Psoas muscle (tissue), 7 donors: ENCODE measurements at regions not wholly inside any gene's neighbourhood (a gene's known extent, or its start where the extent isn't known, plus 50 kb on each side); places are given as distances from the start of the nearest gene placed in this dataset.

Experiments
- ATAC-seq, 4 donors: fragments of 200-7000 bp; cut with Tn5 transposase; one replicate each; pipeline ENCODE4 v1.9.1; 2020; ENCODE audit warnings: moderate library complexity in 3 of 4, mild to moderate bottlenecking in 2 of 4
- DNase-seq, 2 donors: peaks; one replicate each; pipeline ENCODE4 v3.0.0-alpha.2; 2020
- H3K27ac ChIP-seq: fragments of 200-600 bp; one replicate; pipeline ENCODE4 v1.8.0; 2022
- H3K27me3 ChIP-seq, 3 donors: fragments of 200-600 bp in 1 of 3; one replicate each; pipeline versions ENCODE4 v1.6.1 to v1.8.0; 2013 to 2022; ENCODE audit warnings: low read length in 2 of 3, mild to moderate bottlenecking in 2 of 3, moderate library complexity in 1 of 3; ENCODE audit not compliant: insufficient read depth in 3 of 3
- H3K36me3 ChIP-seq, 2 donors: fragments of 200-600 bp in 1 of 2; one replicate each; pipeline versions ENCODE4 v1.6.1 to v1.8.0; 2013 to 2022; ENCODE audit warnings: low read depth in 1 of 2, mild to moderate bottlenecking in 1 of 2, moderate library complexity in 1 of 2; ENCODE audit not compliant: insufficient read depth in 1 of 2
- H3K4me1 ChIP-seq: fragments of 200-600 bp; one replicate; pipeline ENCODE4 v1.8.0; 2022
- H3K4me3 ChIP-seq: fragments of 200-600 bp; one replicate; pipeline ENCODE4 v1.8.0; 2022; ENCODE audit warnings: mild to moderate bottlenecking
- H3K9me3 ChIP-seq: fragments of 200-600 bp; one replicate; pipeline ENCODE4 v1.8.0; 2022
- WGBS, 3 donors: extraction: QIAGEN DNeasy Blood & Tissue Kit; methylation state at CpG; one replicate each; pipeline versions ENCODE4 v1.1.6 to v1.1.7; 2013; 5-methylcytosine and 5-hydroxymethylcytosine counted together
- intact Hi-C, 2 donors: fragments of 100-400 bp; cut with DNase I; formaldehyde crosslinking; loops; one replicate each; pipeline versions ENCODE4 v1.11.0 to v1.14.2; 2022
- TF ChIP-seq, protein P1 (sequence below): fragments of 200-600 bp; IDR thresholded peaks from one replicate; pipeline ENCODE4 v1.8.0; 2022; ENCODE audit warnings: antibody characterized with exemption
- donor health status: healthy with polysubstance abuse.
- donor health status: DM: no; HTN: no; CAD: no; lungs with moderate emphysema.
- donor health status: Bipolar disorder and iron deficiency.
- donor health status: healthy.
- donor health status: DM: yes; HTN: yes; CAD: no.
- donor health status: DM: no; HTN: no; CAD: no.
- donor health status: DM: yes; HTN: yes; CAD: no.

DNA sequence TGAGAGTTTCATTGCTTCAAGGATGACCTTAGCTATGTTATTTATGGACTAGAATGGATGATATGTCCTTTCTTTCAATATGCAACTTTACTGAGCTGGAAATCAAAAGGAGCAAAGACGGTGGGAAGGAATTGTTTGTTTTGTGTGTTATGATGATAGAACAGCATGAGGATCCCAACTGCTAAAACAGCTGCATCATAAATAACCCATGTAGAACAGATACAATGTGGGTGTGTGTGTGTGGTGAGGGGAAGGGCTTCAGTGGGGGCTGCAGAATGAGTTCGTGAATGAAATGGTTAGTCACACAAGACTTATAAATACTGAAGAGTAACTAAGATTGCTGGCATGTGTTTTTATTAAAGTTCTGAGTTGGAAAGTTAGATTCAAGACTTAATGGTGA, 80.1 kb downstream of the DACT1 start:
- ATAC-seq (no peak), DNase-seq (no peak)
- TF ChIP-seq, protein P1, sequence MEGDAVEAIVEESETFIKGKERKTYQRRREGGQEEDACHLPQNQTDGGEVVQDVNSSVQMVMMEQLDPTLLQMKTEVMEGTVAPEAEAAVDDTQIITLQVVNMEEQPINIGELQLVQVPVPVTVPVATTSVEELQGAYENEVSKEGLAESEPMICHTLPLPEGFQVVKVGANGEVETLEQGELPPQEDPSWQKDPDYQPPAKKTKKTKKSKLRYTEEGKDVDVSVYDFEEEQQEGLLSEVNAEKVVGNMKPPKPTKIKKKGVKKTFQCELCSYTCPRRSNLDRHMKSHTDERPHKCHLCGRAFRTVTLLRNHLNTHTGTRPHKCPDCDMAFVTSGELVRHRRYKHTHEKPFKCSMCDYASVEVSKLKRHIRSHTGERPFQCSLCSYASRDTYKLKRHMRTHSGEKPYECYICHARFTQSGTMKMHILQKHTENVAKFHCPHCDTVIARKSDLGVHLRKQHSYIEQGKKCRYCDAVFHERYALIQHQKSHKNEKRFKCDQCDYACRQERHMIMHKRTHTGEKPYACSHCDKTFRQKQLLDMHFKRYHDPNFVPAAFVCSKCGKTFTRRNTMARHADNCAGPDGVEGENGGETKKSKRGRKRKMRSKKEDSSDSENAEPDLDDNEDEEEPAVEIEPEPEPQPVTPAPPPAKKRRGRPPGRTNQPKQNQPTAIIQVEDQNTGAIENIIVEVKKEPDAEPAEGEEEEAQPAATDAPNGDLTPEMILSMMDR = no peak
- 29 to 38% (median 33%) methylated on average over 2 of the region's 2 CpGs for WGBS, 3 donors
- Histone ChIP-seq H3K36me3 (no peaks in the 10 kb centered on the region), H3K4me1 (peaks cover 9% of the 10 kb centered on the region), H3K27ac (no peak overlapping the region), H3K27me3 (no peaks in the 10 kb centered on the region), H3K9me3 (no peaks in the 10 kb centered on the region), H3K4me3 (no peak overlapping the region)
- intact Hi-C loops = no loop called here

DNA sequence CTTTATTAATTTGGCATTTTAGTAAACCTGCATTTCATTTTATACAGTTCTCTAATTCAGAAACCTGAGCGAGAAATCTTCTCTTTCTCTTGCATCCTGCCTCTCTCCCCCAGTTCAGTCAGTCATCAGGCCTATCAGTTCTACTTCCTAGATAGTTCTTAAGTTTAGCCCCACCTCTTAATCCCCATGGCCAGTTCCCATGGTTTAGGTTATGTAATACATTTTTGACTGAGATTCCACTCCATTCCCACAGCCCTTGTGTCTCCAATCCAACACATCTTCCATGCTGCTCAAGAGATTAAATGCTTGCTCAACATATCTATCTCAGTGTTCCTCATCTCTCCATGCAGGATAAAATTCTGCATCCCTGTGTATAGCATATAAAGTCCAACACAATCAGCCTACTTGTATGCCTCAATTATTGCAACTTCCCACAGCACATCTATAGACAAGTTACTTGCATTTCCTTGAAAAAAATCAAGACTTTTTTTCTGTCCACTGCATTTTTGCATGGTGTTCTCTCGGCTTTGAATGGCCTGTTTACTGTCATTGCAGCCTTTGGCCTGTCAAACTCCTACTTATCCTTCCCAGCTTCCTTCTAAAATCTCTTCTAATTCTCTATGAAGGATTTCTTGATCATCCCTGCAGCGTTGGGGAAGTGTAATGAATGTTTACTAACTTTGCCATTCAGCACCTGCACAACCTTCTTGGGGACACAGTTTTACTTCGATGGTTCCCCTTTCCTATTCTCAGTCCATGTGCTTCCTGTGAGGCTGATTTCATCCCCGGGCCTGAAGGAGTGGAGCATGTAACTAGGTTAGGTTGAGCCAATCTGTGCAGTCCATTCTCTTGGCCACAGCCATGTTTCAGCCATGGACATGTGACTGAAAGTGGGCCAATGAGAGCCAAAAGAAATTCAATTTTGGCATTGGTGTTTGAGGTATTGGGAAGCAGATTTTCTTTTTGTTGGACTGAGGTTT, 80.8 kb downstream of the DACT1 start:
- TF ChIP-seq, protein P1 = no peak
- ATAC-seq = no peak
- Histone ChIP-seq H3K27ac (no peak overlapping the region), H3K4me3 (no peak overlapping the region), H3K4me1 (peaks cover 10% of the 10 kb centered on the region), H3K36me3 (no peaks in the 10 kb centered on the region), H3K27me3 (no peaks in the 10 kb centered on the region), H3K9me3 (no peaks in the 10 kb centered on the region)
- WGBS, 3 donors = 67 to 73% (median 68%) methylated on average over 5 of the region's 5 CpGs
- DNase-seq = no peak
- intact Hi-C loops = no loop called here

DNA sequence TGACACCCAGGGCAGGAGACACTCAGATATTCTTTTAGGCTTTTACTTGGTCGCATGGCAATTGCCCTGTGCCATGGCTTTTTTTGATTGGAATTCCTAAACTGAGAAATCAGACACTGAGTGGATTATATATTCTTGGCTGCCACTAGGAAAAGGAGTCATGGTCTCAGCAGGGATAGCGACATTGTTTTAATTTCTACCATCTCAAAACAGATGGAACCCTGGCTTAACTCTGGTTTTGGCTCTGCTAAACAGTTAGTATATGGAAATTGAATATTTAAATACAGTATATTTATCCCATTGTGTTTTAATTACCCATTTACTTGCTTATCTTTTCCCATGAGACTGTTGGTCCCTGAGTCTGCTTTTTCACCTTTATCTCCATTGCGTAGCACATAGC, 84.0 kb downstream of the DACT1 start:
- Histone ChIP-seq H3K4me3 (no peak overlapping the region), H3K27me3 (no peaks in the 10 kb centered on the region), H3K9me3 (no peaks in the 10 kb centered on the region), H3K27ac (no peak overlapping the region), H3K36me3 (no peaks in the 10 kb centered on the region), H3K4me1 (peaks cover 10% of the 10 kb centered on the region)
- TF ChIP-seq, protein P1 = no peak
- WGBS, 3 donors = 44 to 63% (median 58%) methylated on average over 3 of the region's 3 CpGs
- ATAC-seq = no peak
- no peak for DNase-seq
- intact Hi-C loops = no loop called here

DNA sequence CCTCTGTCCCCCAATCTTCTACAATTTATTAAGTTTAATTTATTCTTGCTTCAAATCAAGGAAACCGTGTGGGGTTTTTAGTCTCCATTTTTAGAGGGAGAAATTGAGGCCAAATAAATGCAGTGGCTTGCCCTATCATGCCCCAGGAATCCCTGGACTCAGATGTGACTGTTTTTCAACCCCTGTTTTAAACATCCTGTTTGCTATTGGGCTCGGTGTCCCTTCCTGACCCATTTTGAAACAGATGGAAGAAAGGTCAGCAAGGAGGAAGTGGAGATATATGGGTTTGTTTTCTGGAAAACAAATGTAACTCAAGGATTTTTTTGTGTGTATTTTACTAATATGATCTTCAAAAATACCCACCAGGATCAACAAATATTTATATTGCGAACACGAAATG, 84.7 kb downstream of the DACT1 start:
- no peak for DNase-seq
- H3K4me3 ChIP-seq = no peak overlapping the region
- 50 to 72% (median 66%) methylated on average over 4 of the region's 4 CpGs for WGBS, 3 donors
- no peaks in the 10 kb centered on the region for H3K27me3 ChIP-seq
- no peak overlapping the region for H3K27ac ChIP-seq
- ATAC-seq = no peak
- peaks cover 10% of the 10 kb centered on the region for H3K4me1 ChIP-seq
- H3K9me3 ChIP-seq = no peaks in the 10 kb centered on the region
- H3K36me3 ChIP-seq = no peaks in the 10 kb centered on the region
- TF ChIP-seq, protein P1 = no peak
- intact Hi-C loops = no loop called here
